ENCODE measurements at regions not wholly inside any gene's neighbourhood (a gene's known extent, or its start where the extent isn't known, plus 50 kb on each side); places are given as distances from the start of the nearest gene placed in this dataset.
"Not testable (repeated sequence)": the region's sequence is repeated elsewhere in the genome, so short reads cannot be mapped to it uniquely, and the experiment has no call there.

DNA sequence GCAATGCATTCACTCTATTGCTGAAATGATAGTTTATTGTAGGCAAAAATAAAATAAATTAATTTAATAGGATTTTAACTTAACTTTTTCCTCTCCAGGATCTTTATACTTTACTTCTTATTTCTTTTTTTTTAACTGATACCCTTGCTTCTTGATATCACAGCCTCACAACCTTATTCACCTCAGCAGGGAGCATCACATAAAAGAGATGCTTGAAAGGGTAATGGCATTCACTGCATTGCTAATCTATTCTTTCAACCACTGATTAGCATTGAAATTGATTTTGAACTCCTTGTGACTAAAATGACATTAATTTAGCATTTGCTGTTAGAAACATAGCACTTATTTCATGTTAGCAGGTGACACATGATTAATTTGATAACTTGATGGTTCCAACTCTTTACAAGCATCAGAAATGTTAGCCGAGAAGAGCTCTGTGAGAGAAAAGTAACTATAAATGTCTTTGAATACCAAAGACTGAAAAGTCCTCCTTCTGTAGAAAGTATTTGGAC lies 689.5 kb upstream of the MGAT4C start:
- no peak for DNase-seq (ENCODE audit: low spot score)

DNA sequence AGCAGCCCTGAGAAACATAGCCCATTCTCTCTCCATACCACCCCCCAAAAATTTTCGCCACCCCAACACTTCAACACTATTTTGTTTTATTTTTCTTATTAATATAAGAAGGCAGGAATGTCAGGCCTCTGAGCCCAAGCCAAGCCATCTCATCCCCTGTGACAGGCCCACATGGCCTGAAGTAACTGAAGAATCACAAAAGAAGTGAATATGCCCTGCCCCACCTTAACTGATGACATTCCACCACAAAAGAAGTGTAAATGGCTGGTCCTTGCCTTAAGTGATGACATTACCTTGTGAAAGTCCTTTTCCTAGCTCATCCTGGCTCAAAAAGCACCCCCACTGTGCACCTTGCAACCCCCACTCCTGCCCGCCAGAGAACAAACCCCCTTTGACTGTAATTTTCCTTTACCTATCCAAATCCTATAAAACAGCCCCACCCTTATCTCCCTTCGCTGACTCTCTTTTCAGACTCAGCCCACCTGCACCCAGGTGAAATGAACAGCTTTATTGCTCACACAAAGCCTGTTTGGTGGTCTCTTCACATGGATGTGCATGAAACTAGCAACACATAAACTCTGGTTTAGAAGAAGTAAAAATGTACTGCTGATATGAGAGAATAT lies 688.1 kb upstream of the MGAT4C start:
- DNase-seq (ENCODE audit: low spot score), result not testable (repeated sequence)

- no peak for DNase-seq (ENCODE audit: low spot score)
Measured at GRCh38 chr12:86931714-86932113, 675.5 kb upstream of the MGAT4C start.

DNA sequence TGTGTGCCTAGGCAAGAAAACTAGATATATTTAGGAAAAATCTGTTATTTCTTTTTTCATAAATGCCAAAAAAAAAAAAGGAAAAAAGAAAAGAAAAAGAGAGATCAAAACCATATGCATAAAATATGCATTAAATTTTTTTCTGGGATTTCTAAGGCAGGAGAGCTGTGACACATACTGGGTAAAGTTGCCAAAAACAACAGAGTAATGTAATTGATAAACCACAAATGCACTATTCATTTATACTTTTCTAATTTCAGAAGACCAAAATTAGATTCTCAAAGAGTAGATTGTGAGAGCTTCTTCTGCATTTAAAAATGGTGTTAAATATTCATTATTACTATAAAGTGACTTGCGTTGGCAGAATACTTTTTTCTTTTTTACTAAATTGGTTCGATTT lies 673.8 kb upstream of the MGAT4C start:
- DNase-seq (ENCODE audit: low spot score), result no peak

DNA sequence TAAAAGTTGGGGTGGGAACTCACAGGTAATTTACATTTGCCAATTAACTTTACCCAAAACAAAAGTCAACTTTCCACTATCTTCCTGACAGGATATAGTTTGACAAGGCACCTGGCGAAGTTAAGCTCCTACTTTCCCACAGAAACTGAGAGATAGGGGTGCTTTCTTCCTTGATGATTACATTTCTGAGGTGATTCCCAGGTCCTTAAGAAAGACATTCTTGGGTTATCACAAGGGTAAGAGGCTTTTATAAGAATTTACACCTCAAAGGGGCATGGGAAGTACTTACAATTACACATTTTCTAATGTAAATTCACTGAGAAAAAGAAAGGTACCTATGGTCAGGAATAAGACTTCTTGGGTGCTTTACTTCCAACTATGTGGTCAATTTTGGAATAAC lies 660.9 kb upstream of the MGAT4C start:
- DNase-seq (ENCODE audit: low spot score), result no peak

GRCh38 chr12:86914721-86915120 lies 658.5 kb upstream of the MGAT4C start:
- DNase-seq (ENCODE audit: low spot score), result peak; percentile 2

DNA sequence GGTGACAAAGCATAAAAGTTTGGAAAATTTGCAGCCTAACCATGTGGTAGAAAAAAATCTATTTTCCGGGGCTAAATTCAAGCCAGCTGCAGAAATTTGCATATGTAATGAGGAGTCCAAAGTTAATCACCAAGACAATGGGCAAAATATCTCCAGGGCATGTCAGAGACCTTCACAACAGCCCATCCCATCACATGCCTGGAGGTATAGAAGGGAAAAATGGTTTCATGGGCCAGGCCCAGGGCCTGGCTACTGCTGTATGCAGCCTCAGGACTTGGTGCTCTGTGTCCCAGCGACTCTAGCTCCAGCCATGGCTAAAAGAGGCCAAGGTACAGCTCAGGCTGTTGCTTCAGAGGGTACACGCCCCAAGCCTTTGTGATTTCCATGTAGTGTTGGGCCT lies 655.8 kb upstream of the MGAT4C start:
- DNase-seq (ENCODE audit: low spot score), result no peak

DNA sequence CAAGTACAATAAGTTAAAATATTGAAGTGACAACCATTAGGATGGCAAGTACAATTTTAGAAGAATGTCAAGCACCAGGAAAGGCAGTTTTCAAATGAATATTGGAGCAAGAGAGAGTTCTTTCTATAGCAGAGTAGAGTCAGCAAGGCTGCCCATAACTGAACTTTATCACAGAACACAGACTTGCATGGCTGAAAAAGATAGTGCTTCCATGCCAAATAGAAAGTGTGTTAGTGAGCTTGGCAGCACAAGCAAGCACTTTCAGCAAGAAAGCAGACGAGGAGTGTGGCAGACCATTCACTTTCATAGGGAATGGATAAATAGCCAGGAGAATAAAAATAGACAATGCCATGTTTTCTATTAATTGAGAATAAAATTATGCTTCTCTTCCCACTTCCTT lies 647.0 kb upstream of the MGAT4C start:
- DNase-seq (ENCODE audit: low spot score), result no peak

- no peak for DNase-seq (ENCODE audit: low spot score)
Measured at GRCh38 chr12:86860776-86861175, 604.6 kb upstream of the MGAT4C start.

DNA sequence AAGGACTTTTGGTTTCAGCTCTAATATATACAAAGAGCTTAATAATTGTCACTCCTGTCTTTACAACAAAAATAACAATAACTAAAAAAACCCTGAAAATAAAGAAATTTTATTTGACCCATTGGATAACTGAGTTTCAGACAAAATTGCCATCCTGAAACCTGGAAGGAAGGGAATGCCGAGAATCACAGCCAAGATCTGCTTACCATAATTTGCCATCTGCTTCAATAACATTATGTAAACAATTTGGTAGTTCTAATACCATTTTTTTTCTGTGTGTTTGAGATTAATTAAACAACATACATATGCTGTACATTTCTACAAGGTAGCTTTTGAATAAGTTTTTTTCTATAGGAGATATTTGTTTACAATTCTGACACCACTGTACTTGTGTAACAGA lies 596.3 kb upstream of the MGAT4C start:
- no peak for DNase-seq (ENCODE audit: low spot score)

DNA sequence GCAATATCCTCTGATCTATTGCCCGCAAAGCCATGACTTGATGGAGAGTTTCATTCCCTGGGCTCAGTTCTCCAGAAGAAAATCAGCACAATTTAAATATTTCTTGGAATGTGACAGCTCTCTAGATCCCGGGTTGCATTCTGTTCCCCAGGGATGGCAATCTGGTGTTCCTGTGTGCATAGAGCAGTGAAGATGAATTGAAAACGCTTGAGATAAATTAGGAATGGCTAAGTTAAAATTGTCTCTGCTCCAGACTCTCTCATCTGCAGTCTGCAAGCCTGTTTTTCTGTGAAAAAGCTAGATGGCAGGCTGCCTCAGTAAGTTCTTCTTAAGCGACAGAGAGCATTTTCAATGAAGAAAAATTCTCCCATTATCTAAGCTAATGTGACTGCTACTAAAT lies 582.5 kb upstream of the MGAT4C start:
- no peak for DNase-seq (ENCODE audit: low spot score)

DNA sequence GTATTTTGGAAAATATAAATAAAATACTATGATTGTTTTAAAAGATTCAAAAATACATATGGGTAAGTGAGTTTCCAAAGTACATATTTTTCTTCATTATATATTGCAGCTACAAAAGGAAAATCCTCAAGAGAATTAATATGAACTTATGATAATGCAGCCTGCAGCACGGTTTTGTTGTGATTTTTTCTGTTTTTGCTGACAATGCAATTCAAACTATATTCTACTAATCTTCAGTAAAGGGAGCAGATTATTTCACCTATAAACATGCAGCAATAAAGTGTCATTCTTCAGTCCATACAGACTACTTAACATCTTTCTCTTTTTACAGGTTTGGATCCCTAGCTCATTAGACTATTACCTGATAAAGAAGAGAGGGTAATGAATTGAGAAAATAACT lies 582.1 kb upstream of the MGAT4C start:
- no peak for DNase-seq (ENCODE audit: low spot score)

GRCh38 chr12:86837246-86837645 lies 581.1 kb upstream of the MGAT4C start:
- DNase-seq (ENCODE audit: low spot score), result no peak

GRCh38 chr12:86834217-86834616 lies 578.0 kb upstream of the MGAT4C start:
- DNase-seq (ENCODE audit: low spot score), result no peak

GRCh38 chr12:86827409-86827808 lies 571.2 kb upstream of the MGAT4C start:
- no peak for DNase-seq (ENCODE audit: low spot score)

DNA sequence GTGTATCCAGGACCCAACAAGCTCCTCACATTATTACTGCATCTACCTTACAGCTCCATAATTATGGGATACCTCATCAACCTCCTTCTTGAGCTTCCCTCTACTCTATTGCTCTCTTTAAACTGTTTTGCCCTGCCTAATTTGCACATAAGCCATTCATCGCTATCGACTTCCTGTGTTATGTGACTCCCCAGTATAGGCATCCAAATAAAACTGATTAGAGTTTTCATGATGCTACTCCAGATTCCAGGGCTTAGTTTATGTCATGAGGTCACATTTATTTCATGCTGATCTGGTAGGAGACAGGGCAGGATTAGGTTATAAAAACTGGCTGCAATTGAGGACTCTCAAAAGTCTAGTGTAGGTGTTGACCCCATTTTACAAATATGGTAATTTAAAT lies 569.9 kb upstream of the MGAT4C start:
- DNase-seq (ENCODE audit: low spot score), result no peak

DNA sequence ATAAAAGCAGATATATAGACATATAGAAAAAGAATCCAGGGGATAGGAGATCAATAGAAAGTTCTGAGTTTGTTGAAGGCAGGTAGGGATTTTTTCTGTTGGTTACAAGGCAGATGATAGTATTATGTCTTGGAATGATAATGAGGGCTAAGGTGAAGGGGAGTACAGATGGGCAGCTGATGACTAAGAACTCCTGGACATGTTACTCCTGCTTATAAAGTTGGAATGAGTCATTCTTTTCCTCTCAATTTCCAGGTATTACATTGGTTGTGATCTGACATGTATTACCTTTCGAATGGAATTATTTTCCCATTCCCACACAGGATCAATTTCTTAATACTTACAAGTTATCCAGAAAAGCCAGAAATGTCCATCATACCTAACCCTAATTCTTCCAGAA lies 545.2 kb upstream of the MGAT4C start:
- DNase-seq (ENCODE audit: low spot score), result no peak

- no peak for DNase-seq (ENCODE audit: low spot score)
Measured at GRCh38 chr12:86799616-86800015, 543.4 kb upstream of the MGAT4C start.

GRCh38 chr12:86796550-86796949 lies 540.4 kb upstream of the MGAT4C start:
- DNase-seq (ENCODE audit: low spot score), result no peak

GRCh38 chr12:86788661-86789060 lies 532.5 kb upstream of the MGAT4C start:
- no peak for DNase-seq (ENCODE audit: low spot score)

- no peak for DNase-seq (ENCODE audit: low spot score)
Measured at GRCh38 chr12:86787419-86787818, 531.2 kb upstream of the MGAT4C start.

DNA sequence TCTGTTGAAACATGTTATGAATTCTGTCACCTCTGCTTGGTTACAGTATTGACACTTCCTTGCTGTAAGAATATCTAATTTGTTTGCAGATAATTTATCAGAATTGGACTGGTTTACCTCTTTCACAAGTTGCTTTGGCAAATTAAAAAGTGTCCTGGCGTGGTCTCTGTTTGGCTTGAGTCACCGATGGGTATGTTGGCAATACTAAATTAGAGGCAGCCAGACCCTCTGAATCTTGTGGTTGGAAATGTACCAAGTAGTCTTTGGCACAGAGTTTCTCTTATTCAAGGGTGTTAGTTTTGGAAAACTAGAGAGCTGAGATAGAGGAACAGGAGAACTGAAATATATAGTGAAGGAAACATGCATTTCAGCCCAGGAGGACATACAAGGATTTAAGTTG lies 521.1 kb upstream of the MGAT4C start:
- no peak for DNase-seq (ENCODE audit: low spot score)

- peak; percentile 2 for DNase-seq (ENCODE audit: low spot score)
Measured at GRCh38 chr12:86774841-86775388, 518.7 kb upstream of the MGAT4C start.

DNA sequence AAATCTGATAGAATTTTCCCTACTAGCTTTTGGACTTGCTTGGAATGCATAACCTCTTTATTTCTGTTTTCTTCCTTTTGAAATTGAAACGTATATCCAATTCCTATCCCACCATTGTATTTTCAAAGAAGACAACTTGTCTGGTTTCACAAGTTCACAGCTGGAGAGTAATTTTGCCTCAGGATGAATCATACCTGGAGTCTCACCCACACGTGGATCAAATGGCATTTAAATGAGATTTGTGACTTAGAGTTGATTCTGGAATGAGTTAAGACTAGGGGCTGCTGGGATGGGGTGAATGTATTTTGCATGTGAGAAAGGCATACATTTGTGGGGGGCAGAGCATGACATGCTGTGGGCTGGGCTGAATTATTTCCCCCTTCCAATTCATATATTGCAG lies 516.5 kb upstream of the MGAT4C start:
- no peak for DNase-seq (ENCODE audit: low spot score)
